Ascending aorta (tissue), 2 donors: ENCODE measurements at regions not wholly inside any gene's neighbourhood (a gene's known extent, or its start where the extent isn't known, plus 50 kb on each side); places are given as distances from the start of the nearest gene placed in this dataset.
"Not testable (repeated sequence)": the region's sequence is repeated elsewhere in the genome, so short reads cannot be mapped to it uniquely, and the experiment has no call there.

Source experiments
- DNase-seq, 2 donors: peaks; one replicate each; pipeline ENCODE4 v3.0.0-alpha.2; 2019; ENCODE audit warnings: low spot score in 2 of 2
- H3K27ac ChIP-seq, 2 donors: fragments of 200-600 bp; sonication (generic); one replicate each; pipeline ENCODE4 v1.5.1; 2016 to 2017; ENCODE audit warnings: mild to moderate bottlenecking in 1 of 2
- H3K27me3 ChIP-seq: fragments of 200-600 bp; sonication (generic); one replicate; pipeline ENCODE4 v1.5.1; 2017
- H3K36me3 ChIP-seq, 2 donors: fragments of 200-600 bp; sonication (generic); one replicate each; pipeline ENCODE4 v1.5.1; 2016
- H3K4me1 ChIP-seq, 2 donors: fragments of 200-600 bp; sonication (generic); one replicate each; pipeline ENCODE4 v1.5.1; 2016 to 2017; ENCODE audit warnings: mild to moderate bottlenecking in 1 of 2
- H3K4me3 ChIP-seq, 2 donors: fragments of 200-600 bp; sonication (generic); one replicate each; pipeline ENCODE4 v1.5.1; 2016 to 2017; ENCODE audit warnings: mild to moderate bottlenecking in 1 of 2
- H3K9me3 ChIP-seq, 2 donors: fragments of 200-600 bp; sonication (generic); one replicate each; pipeline ENCODE4 v1.5.1; 2016
- CTCF ChIP-seq, 3 experiments: fragments of 200-600 bp in 2 of 3; fragments of 450-650 bp in 1 of 3; sonication (generic) in 2 of 3; IDR thresholded peaks; one replicate each; pipeline ENCODE4 v1.5.1; 2016 to 2019; ENCODE audit warnings: antibody characterized with exemption in 3 of 3, mild to moderate bottlenecking in 1 of 3, moderate library complexity in 1 of 3
- intact Hi-C: fragments of 100-400 bp; cut with DNase I; formaldehyde crosslinking; loops from one replicate; pipeline ENCODE4 v1.15.1; 2023

- H3K36me3 ChIP-seq: no peaks in the 10 kb centered on the region
- no peak overlapping the region for H3K4me3 ChIP-seq
- no peak overlapping the region for H3K27ac ChIP-seq
- H3K9me3 ChIP-seq: peaks cover 10 to 22% of the 10 kb centered on the region in 2 donors
- no peak for TF ChIP-seq CTCF (IDR thresholded peaks at IDR 0.05)
- peaks cover 0 to 5% of the 10 kb centered on the region in 2 donors for H3K4me1 ChIP-seq
- no peaks in the 10 kb centered on the region for H3K27me3 ChIP-seq
- intact Hi-C loops: no loop called here
- DNase-seq: no peak
Measured at GRCh38 chr5:93997562-93997961, 256.2 kb upstream of the POU5F2 start.

- Histone ChIP-seq H3K27me3 (no peaks in the 10 kb centered on the region), H3K27ac (no peak overlapping the region), H3K9me3 (peaks cover 0 to 6% of the 10 kb centered on the region in 2 donors), H3K4me1 (peaks cover 0 to 5% of the 10 kb centered on the region in 2 donors), H3K4me3 (no peak overlapping the region), H3K36me3 (no peaks in the 10 kb centered on the region)
- DNase-seq: no peak
- intact Hi-C loops: no loop called here
- no peak for TF ChIP-seq CTCF (IDR thresholded peaks at IDR 0.05)
Measured at GRCh38 chr5:93995126-93995621, 253.8 kb upstream of the POU5F2 start.

- Histone ChIP-seq H3K9me3 (no peaks in the 10 kb centered on the region), H3K36me3 (no peaks in the 10 kb centered on the region), H3K4me3 (no peak overlapping the region), H3K27me3 (no peaks in the 10 kb centered on the region), H3K4me1 (peaks cover 0 to under 1% of the 10 kb centered on the region in 2 donors), H3K27ac (no peak overlapping the region)
- intact Hi-C loops: no loop called here
- DNase-seq: no peak
- no peak for TF ChIP-seq CTCF (IDR thresholded peaks at IDR 0.05)
Measured at GRCh38 chr5:93993161-93993560, 251.8 kb upstream of the POU5F2 start.

- Histone ChIP-seq H3K36me3 (no peaks in the 10 kb centered on the region), H3K27me3 (no peaks in the 10 kb centered on the region), H3K27ac (no peak overlapping the region), H3K9me3 (no peaks in the 10 kb centered on the region), H3K4me1 (no peaks in the 10 kb centered on the region), H3K4me3 (no peak overlapping the region)
- no peak for TF ChIP-seq CTCF (IDR thresholded peaks at IDR 0.05)
- intact Hi-C loops: no loop called here
- no peak for DNase-seq
Measured at GRCh38 chr5:93990504-93991070, 249.2 kb upstream of the POU5F2 start.

- H3K4me1 ChIP-seq, H3K4me3 ChIP-seq, DNase-seq, intact Hi-C loops, H3K9me3 ChIP-seq, H3K27me3 ChIP-seq, H3K27ac ChIP-seq, H3K36me3 ChIP-seq: not testable (repeated sequence)
Measured at GRCh38 chr5:93985940-93986570, 244.7 kb upstream of the POU5F2 start.

- Histone ChIP-seq H3K27ac (no peak overlapping the region), H3K9me3 (peaks cover 11 to 44% of the 10 kb centered on the region in 2 donors), H3K4me3 (no peak overlapping the region), H3K4me1 (no peaks in the 10 kb centered on the region), H3K27me3 (no peaks in the 10 kb centered on the region), H3K36me3 (peaks cover 0 to 3% of the 10 kb centered on the region in 2 donors)
- no peak for TF ChIP-seq CTCF (IDR thresholded peaks at IDR 0.05)
- intact Hi-C loops: no loop called here
- DNase-seq: no peak
Measured at GRCh38 chr5:93978222-93978621, 236.8 kb upstream of the POU5F2 start.
